Glomerular visceral epithelial cell (primary cell): ENCODE measurements at regions not wholly inside any gene's neighbourhood (a gene's known extent, or its start where the extent isn't known, plus 50 kb on each side); places are given as distances from the start of the nearest gene placed in this dataset.
"Not testable (repeated sequence)": the region's sequence is repeated elsewhere in the genome, so short reads cannot be mapped to it uniquely, and the experiment has no call there.

Experiments
- DNase-seq: peaks from one replicate; pipeline ENCODE4 v3.0.0-alpha.2; 2016; ENCODE audit errors: extremely low spot score

- DNase-seq: no peak
Measured at GRCh38 chr20:43404878-43405277, 52.8 kb upstream of the SRSF6 start.

- not testable (repeated sequence) for DNase-seq
Measured at GRCh38 chr20:43400882-43401281, 56.8 kb upstream of the SRSF6 start.

- DNase-seq: no peak
Measured at GRCh38 chr20:43398676-43399324, 58.9 kb upstream of the SRSF6 start.

- no peak for DNase-seq
Measured at GRCh38 chr20:43397147-43397546, 60.5 kb upstream of the SRSF6 start.

- DNase-seq: no peak
Measured at GRCh38 chr20:43393052-43393451, 64.6 kb upstream of the SRSF6 start.

GRCh38 chr20:43392561-43392960 lies 65.1 kb upstream of the SRSF6 start:
- DNase-seq: no peak

- no peak for DNase-seq
Measured at GRCh38 chr20:43389839-43390626, 67.7 kb upstream of the SRSF6 start.

GRCh38 chr20:43389211-43389610 lies 68.5 kb upstream of the SRSF6 start:
- DNase-seq: no peak

GRCh38 chr20:43388268-43389002 lies 69.3 kb upstream of the SRSF6 start:
- no peak for DNase-seq

GRCh38 chr20:43387737-43388136 lies 70.0 kb upstream of the SRSF6 start:
- DNase-seq: no peak

- no peak for DNase-seq
Measured at GRCh38 chr20:43386878-43387277, 70.8 kb upstream of the SRSF6 start.

GRCh38 chr20:43385914-43386313 lies 71.8 kb upstream of the SRSF6 start:
- no peak for DNase-seq

GRCh38 chr20:43384101-43384940 lies 73.4 kb upstream of the SRSF6 start:
- DNase-seq: no peak

- DNase-seq: no peak
Measured at GRCh38 chr20:43383026-43383795, 74.5 kb upstream of the SRSF6 start.

- not testable (repeated sequence) for DNase-seq
Measured at GRCh38 chr20:43382135-43382534, 75.6 kb upstream of the SRSF6 start.

GRCh38 chr20:43381533-43381932 lies 76.2 kb upstream of the SRSF6 start:
- DNase-seq: not testable (repeated sequence)

- DNase-seq: peak; percentile 84
Measured at GRCh38 chr20:43379239-43379917, 78.3 kb upstream of the SRSF6 start.

GRCh38 chr20:43376831-43377230 lies 80.9 kb upstream of the SRSF6 start:
- DNase-seq: no peak

- no peak for DNase-seq
Measured at GRCh38 chr20:43375591-43375990, 82.1 kb upstream of the SRSF6 start.

GRCh38 chr20:43372051-43372450 lies 85.6 kb upstream of the SRSF6 start:
- no peak for DNase-seq
